ENCODE measurements at regions not wholly inside any gene's neighbourhood (a gene's known extent, or its start where the extent isn't known, plus 50 kb on each side); places are given as distances from the start of the nearest gene placed in this dataset.

- no peak for TF ChIP-seq SAFB (IDR thresholded peaks at IDR 0.05; ENCODE audit: borderline replicate concordance, low read depth, low read length)
- TF ChIP-seq ATF1 (CRISPR knock-in tag; IDR thresholded peaks at IDR 0.05), result no peak
- peak; percentile 34; the same call in 1 of the 2 replicates for TF ChIP-seq ATF1 (tag; IDR thresholded peaks at IDR 0.05)
- peak; percentile 82 for TF ChIP-seq RFX1 (IDR thresholded peaks at IDR 0.05)
- TF ChIP-seq CBFB (CRISPR knock-in tag; IDR thresholded peaks at IDR 0.05), result no peak
- no peak for TF ChIP-seq ARID2 (IDR thresholded peaks at IDR 0.05)
- no peak for TF ChIP-seq AFF4 (CRISPR knock-in tag; IDR thresholded peaks at IDR 0.05)
- TF ChIP-seq TSHZ1 (CRISPR knock-in tag; IDR thresholded peaks at IDR 0.05), result no peak
- no peak for TF ChIP-seq ZNF324 (CRISPR knock-in tag; IDR thresholded peaks at IDR 0.05)
- TF ChIP-seq ARHGAP35 (IDR thresholded peaks at IDR 0.05; ENCODE audit: partially characterized antibody), result no peak
- no peak for TF ChIP-seq RHOXF2B (CRISPR knock-in tag; conservative IDR thresholded peaks at IDR 0.05)
- TF ChIP-seq SMAD1 (IDR thresholded peaks at IDR 0.05; ENCODE audit: low read depth, low read length, partially characterized antibody), result no peak
- TF ChIP-seq CREM (IDR thresholded peaks at IDR 0.05; ENCODE audit: low read depth), result peak; percentile 81
- TF ChIP-seq FOXJ2 (tag; IDR thresholded peaks at IDR 0.05), result no peak
- no peak for TF ChIP-seq NKRF (IDR thresholded peaks at IDR 0.05; ENCODE audit: borderline replicate concordance)
- peak; percentile 54; the same call in 1 of the 2 replicates for TF ChIP-seq CREB1 (IDR thresholded peaks at IDR 0.05)
- TF ChIP-seq CREB1 (CRISPR knock-in tag; IDR thresholded peaks at IDR 0.05), result peak; percentile 43; the same call in 1 of the 2 replicates
- no peak for TF ChIP-seq ZNF785 (CRISPR knock-in tag; IDR thresholded peaks at IDR 0.05)
- TF ChIP-seq NFE2 (IDR thresholded peaks at IDR 0.05; ENCODE audit: low read depth), result peak; percentile 42; the same call in 1 of the 2 replicates
- no peak for TF ChIP-seq ATF4 (CRISPR knock-in tag; IDR thresholded peaks at IDR 0.05)
- TF ChIP-seq NUFIP1 (IDR thresholded peaks at IDR 0.05; ENCODE audit: partially characterized antibody), result no peak
These were observed 98.8 kb downstream of the ZNF621 start (continued) for GRCh38 chr3:40623567-40623966.
